Liver (tissue), 3 donors: ENCODE measurements at regions not wholly inside any gene's neighbourhood (a gene's known extent, or its start where the extent isn't known, plus 50 kb on each side); places are given as distances from the start of the nearest gene placed in this dataset.
"Not testable (repeated sequence)": the region's sequence is repeated elsewhere in the genome, so short reads cannot be mapped to it uniquely, and the experiment has no call there.

ENCODE experiments used
- CTCF ChIP-seq: fragments of 150-350 bp; IDR thresholded peaks from 2 replicates; pipeline ENCODE4 v1.5.1; 2017; ENCODE audit warnings: improper control_type of control experiment, low read depth, low read length; ENCODE audit not compliant: missing input control
- RAD21 ChIP-seq, 2 donors: IDR thresholded peaks; 2 replicates each; pipeline ENCODE4 v1.6.1; 2016; ENCODE audit warnings: antibody characterized with exemption in 2 of 2, mild to moderate bottlenecking in 2 of 2
- TAF1 ChIP-seq: conservative IDR thresholded peaks from 2 replicates; pipeline ENCODE4 v1.6.1; 2016; ENCODE audit warnings: antibody characterized with exemption, mild to moderate bottlenecking
- donor health status: healthy.
- donor health status: healthy.

GRCh38 chr10:80022408-80023001 lies 56.0 kb upstream of the TMEM254 start:
- TF ChIP-seq CTCF; RAD21 (IDR thresholded peaks at IDR 0.05); TAF1: not testable (repeated sequence)
